ENCODE measurements at regions not wholly inside any gene's neighbourhood (a gene's known extent, or its start where the extent isn't known, plus 50 kb on each side); places are given as distances from the start of the nearest gene placed in this dataset.
"Not testable (repeated sequence)": the region's sequence is repeated elsewhere in the genome, so short reads cannot be mapped to it uniquely, and the experiment has no call there.

DNA sequence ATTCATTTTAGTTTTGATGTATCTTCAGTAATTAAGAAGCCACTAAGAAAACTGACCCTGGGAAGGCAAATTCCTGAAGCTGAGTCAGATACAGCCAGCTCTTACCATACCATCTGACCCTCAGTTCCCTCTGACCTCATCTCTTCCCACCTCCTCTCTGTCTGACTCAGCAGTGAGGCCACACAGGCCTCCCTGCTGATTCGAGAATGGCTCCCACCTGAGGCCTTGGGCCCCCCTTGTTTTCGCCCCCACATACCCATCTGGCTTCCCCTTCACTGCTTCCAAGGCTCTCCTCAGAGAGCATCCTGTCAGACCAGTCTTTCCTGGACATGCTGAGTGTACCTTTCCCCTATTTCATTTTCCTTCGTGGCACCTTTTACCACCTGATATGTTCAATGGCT, 71.0 kb upstream of the CYP1B1 start:
- peak; percentile 85 to 86 for DNase-seq (ENCODE audit: low read depth in 2 of 2)

DNA sequence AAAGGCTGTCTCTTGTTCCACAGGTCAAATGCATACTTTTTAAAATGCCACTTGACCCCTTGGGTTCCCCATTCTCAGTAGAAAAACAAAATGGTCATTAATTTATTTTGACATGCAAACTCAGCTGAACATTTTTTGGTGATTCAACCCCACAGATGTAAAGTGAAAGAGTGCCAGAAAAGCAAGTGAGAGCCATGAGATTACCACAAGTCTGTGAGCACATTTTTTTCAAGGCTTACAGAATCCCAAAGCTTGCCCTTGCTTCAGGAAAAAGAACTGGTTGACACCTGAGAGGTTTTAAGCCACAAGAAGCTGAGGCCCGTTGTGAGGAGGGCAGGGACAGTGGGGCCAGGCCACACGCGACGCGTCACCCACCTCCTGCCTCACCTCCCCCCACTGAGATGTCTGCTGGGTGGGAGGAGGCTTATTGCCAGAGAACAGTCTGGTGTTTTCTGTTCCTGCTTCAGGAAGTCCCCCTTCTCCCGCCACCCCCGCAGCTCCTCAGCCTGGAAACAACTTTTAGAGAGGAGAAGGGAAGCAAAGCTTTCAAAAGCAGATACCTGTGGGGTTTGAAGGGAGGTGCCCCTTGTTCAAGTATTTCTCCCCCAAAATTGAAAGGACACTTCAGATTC, 70.4 kb upstream of the CYP1B1 start:
- peak; percentile 82 to 85 for DNase-seq (ENCODE audit: low read depth in 2 of 2)

DNA sequence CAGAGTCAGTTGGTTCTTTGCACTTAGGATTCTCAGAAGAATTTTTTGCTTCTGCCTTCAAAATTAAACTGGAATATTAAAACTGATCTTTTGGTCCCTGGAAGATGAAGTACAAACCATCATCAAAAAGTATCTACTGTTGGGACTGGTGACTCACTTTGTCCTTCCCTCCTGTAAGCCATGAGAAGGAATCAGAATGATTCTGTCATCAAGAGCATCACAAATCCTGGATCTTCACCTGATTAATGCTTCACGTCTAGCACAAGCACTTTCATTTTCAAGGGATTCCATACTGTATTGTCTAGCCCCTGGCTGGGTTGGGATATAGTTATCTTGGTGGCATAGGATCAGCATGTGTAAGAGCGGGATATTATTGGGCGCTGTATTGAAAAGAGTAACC, 69.3 kb upstream of the CYP1B1 start:
- DNase-seq (ENCODE audit: low read depth in 2 of 2) = no peak

DNA sequence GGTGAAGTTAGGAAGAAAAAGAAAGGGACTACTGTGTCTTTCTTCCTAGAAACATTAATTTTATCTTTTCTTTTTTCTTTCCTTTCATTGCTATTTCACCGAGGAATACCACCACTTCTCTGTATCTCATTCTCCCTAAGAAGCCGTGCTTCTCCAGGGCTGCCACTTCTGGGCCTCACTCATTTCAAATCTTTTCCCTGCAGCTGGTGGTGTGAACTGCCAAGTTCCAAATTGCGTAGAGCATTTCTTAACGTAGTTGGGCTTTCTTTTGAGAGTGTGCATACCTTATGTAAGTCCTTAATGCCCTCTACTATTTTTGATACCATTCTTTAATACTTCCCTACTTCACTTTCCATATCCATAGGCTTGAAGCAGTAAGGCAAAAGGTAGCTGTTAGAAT, 66.7 kb upstream of the CYP1B1 start:
- DNase-seq (ENCODE audit: low read depth in 2 of 2) = no peak

DNA sequence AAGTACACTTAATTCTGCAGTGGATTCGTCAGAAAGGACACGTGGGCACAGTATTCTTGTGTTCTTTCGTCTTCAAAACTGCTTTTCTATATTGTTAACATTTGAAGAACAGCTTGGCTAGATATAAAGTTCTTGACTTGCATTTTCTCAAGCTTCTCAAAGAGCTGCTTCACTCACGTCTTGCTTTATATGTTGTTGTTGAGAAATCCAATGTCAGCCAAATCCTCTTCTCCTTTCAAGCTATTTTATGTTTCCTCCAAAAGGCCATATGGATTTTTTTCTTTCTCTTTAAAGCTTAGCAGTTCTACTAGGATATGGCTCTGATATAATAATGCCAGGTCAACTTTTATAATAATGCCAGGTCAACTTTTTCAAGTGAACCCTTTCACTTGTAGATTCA, 65.5 kb upstream of the CYP1B1 start:
- DNase-seq (ENCODE audit: low read depth in 2 of 2) = no peak

DNA sequence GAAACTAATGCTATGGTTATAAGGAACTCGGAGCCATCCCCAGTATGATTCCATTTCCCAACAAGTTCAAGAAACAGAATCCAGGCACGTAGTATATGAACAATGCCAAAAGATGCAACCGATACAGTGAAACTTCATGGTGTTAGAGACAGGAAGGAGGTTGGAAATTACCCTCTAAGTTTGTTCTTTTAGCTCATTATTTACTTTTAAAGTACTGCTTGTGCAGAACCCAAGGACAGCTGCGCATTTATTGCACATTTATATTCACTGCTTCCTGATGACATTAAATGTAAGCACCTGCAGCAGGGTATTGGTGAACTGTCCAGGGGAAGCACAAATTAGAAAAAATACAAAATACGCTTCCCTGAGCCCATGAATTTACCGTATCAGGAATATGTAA, 63.0 kb upstream of the CYP1B1 start:
- no peak for DNase-seq (ENCODE audit: low read depth in 2 of 2)

DNA sequence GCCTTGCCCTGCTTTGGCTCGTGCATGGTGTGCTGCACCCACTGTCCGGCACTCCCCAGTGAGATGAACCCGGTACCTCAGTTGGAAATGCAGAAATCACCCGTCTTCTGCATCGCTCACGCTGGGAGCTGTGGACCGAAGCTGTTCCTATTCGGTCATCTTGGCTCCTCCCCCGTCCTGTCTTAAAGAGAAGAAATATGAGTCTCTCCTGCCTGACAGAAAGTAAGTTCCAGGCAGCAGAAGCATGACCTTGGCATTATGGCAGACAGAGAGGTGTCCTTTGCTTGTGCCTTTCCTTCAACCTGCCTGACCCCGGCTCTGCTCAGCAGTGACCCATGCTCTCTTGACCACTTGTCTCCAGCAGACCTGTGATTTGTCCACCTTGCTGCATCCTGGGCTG, 62.5 kb upstream of the CYP1B1 start:
- no peak for DNase-seq (ENCODE audit: low read depth in 2 of 2)

DNA sequence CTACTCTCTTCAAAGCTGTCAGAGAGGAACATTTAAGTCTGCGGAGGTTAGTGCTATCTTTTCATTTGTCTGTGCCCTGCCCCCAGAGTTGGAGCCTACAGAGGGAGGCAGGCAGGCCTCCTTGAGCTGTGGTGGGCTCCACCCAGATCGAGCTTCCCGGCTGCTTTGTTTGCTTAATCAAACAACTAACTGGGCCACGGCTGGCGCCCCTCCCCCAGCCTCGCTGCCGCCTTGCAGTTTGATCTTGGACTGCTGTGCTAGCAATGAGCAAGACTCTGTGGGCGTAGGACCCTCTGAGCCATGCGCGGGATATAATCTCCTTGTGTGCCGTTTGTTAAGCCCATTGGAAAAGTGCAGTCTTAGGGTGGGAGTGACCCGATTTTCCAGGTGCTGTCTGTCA, 62.0 kb upstream of the CYP1B1 start:
- DNase-seq (ENCODE audit: low read depth in 2 of 2) = not testable (repeated sequence)

DNA sequence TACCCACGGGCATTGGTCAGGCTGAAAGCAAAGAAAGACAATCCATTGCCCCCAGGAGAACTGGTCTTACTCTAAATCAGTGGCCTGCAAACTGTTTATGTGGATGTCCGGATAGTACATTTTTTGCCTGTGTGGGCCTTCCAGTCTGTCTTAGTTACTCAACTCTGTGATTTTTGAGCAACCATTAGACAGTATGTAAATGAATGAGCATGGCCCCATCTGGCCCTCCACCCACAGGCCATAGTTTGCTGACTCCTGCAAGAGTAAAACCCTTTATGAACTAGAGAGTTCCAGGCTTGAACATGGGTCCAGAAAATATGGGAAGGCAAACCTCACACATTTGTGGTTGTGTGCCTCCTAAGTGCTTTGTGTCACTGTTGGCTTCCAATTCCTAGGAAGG, 55.7 kb upstream of the CYP1B1 start:
- no peak for DNase-seq (ENCODE audit: low read depth in 2 of 2)

DNA sequence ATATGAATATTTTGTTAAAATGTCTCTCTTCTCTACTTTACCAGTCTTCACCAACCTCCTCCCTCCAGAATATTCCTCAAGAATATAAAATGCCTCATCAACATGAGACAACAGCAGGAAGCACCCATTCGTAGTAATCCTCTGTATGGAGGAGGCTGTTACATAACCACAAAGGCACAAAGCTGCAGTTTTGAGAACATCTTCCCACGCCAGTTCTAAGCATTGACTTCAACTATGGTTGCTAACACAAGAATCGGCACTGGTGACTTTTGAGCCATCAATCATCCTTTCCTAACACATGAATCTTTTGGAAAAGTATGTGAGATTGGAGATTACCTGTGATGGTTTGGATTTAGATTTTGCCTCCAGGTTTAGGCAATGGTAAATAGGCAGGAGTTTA, 54.9 kb upstream of the CYP1B1 start:
- DNase-seq (ENCODE audit: low read depth in 2 of 2) = no peak

DNA sequence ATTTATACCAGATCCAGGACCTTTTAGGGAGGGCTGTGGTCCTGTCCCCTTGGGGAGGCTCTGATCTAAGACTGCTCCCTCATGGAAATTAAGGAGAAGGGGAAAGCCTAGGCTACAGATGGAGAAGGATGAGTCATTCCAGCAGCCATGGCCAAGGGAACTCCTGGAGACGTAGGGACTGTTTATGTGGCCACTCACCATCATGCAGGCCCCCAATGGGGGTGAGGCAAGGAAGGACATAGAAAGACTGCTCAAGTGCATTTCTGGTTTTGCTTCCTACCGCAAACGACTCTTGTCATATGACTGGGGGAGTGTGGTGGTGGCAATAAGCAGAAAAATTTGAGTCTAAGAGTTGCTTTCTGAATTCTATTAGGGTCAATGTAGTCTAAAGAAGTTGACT, 54.0 kb upstream of the CYP1B1 start:
- DNase-seq (ENCODE audit: low read depth in 2 of 2) = no peak

DNA sequence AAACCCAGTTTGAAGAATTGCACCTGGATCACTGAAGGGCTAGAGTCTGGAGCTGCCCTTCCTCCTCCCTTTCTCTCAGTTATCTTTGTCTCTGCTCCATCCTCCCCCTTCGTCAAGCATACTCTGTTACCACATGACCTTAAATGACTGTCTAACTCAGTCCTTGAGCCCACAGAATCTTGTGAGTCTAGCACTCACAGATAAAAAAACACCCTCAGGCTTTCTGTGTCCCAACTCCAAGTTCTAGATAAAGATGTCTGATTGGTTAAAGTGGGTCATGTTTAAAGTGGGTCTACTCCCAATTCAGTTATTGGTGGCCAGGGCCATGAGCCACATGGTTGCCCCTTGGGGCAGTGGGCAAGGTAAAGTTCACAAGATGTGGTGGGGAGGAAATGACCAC, 53.5 kb upstream of the CYP1B1 start:
- no peak for DNase-seq (ENCODE audit: low read depth in 2 of 2)

DNA sequence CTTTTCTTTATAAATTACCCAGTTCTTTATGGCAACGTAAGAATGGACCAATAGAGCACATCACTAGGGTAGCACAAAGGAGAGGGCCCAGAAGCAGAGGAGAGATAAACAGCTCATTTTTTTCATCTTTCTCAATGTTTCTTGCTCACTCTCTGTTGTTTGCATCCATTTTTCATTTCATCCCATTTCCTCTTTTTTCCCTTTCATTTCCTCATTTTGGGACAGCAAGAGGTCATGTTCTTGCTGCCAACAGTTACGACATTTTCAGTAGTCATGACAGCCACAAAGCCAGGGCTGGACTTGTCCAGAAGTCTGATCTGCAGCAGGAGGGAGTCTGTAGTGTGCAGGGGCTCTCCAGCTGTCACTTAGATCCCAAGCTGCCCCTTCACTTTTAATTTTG, 52.7 kb upstream of the CYP1B1 start:
- no peak for DNase-seq (ENCODE audit: low read depth in 2 of 2)

DNA sequence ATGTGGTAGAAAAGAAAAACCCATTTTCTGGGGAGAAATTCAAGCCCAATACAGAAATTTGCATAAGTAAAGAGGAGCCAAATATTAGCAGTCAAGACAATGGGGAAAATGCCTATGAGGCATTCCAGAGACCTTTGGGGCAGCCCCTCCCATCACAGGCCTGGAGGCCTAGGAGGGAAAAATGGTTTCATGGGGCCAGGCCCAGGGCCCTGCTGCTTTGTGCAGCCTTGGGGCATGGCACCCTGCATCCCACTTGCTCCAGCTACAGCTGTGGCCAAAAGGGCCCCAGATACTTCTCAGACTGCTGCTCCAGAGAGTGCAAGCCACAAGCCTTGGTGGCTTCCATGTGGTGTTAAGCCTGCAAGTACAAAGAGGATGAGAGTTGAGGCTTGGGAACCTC, 51.3 kb upstream of the CYP1B1 start:
- no peak for DNase-seq (ENCODE audit: low read depth in 2 of 2)

DNA sequence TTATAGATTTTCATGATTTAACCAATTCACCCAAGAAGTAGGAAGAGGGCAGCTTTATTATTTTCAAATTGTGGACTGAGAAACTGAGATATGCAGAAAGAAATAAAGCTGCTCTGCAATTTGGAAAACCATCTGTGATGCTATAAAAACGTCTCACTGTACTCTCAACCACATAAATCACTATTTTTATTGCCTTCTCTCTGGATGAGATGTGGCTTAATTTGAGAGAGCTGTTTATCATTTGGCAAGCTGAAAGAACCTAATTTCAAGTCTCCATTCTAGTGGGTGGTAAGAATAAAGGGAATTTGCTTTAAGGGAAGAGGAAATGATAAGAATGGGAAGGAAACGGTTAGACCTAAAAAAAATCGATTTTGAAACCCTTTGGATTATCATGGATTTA, 49.9 kb upstream of the CYP1B1 start:
- DNase-seq (ENCODE audit: low read depth in 2 of 2) = peak; percentile 64 to 70
